Esophagus squamous epithelium (tissue), 4 donors: ENCODE measurements at regions not wholly inside any gene's neighbourhood (a gene's known extent, or its start where the extent isn't known, plus 50 kb on each side); places are given as distances from the start of the nearest gene placed in this dataset.

Experiments
- CTCF ChIP-seq, 6 experiments: fragments of 450-650 bp in 4 of 6; fragments of 200-600 bp in 2 of 6; sonication (generic) in 2 of 6; IDR thresholded peaks; one replicate each; pipeline ENCODE4 v1.5.1; 2016 to 2019; ENCODE audit warnings: antibody characterized with exemption in 6 of 6, mild to moderate bottlenecking in 4 of 6, moderate library complexity in 4 of 6
- POLR2A ChIP-seq, 4 donors: fragments of 450-650 bp; IDR thresholded peaks; one replicate each; pipeline ENCODE4 v1.6.1; 2017; ENCODE audit warnings: antibody characterized with exemption in 4 of 4, mild to moderate bottlenecking in 4 of 4, moderate library complexity in 3 of 4

GRCh38 chr7:46209611-46210388 lies 288.7 kb upstream of the IGFBP3 start:
- TF ChIP-seq POLR2A (IDR thresholded peaks at IDR 0.05) (no peak), CTCF (IDR thresholded peaks at IDR 0.05) (no peak)
